Suppressor macrophage treated with lipopolysaccharide for 4 hours (primary cell): ENCODE measurements at regions not wholly inside any gene's neighbourhood (a gene's known extent, or its start where the extent isn't known, plus 50 kb on each side); places are given as distances from the start of the nearest gene placed in this dataset.

Experiments used
- DNase-seq: peaks from one replicate; pipeline ENCODE4 v3.0.0-alpha.2; 2020

- no peak for DNase-seq
These were observed 88.4 kb upstream of the KCNA3 start for GRCh38 chr1:110763149-110763548.

DNA sequence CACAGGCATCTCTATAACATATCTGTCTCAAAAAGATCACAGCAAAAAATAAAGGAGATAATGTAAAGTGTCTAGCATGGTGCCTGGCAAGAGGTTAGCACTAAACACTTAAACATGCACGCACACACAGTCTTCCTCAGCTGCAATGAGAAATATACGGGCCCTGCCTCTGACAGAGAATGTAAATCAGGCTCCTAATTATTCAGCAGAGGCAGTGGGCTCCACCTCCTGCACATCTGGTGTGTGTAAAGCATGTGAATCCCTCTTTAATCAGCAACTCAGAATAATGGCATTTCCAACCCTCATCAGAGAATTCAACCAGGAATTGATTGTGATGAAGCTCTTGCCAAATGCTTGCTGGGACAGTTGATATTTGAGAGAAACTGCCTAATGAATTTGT, 85.6 kb upstream of the KCNA3 start:
- DNase-seq: no peak

DNA sequence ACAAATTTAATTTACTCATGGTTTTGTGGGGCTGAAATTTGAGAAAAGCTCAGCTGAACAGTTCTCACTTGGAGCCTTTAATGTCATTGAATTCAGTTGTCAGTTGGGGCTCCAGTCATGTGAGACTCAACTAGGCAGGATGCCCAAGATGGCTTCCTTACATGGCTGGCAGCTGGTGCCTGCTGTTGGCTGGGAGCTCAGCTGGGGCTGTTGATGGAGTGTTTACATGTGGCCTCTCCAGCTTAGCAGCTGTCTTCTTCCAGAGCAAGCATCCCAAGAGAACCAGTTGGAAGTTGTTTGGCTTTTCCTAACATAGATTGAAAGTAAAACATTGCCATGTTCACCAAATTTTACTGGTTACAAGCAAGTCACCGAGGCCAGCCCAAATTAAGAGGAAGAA, 81.8 kb upstream of the KCNA3 start:
- no peak for DNase-seq

DNA sequence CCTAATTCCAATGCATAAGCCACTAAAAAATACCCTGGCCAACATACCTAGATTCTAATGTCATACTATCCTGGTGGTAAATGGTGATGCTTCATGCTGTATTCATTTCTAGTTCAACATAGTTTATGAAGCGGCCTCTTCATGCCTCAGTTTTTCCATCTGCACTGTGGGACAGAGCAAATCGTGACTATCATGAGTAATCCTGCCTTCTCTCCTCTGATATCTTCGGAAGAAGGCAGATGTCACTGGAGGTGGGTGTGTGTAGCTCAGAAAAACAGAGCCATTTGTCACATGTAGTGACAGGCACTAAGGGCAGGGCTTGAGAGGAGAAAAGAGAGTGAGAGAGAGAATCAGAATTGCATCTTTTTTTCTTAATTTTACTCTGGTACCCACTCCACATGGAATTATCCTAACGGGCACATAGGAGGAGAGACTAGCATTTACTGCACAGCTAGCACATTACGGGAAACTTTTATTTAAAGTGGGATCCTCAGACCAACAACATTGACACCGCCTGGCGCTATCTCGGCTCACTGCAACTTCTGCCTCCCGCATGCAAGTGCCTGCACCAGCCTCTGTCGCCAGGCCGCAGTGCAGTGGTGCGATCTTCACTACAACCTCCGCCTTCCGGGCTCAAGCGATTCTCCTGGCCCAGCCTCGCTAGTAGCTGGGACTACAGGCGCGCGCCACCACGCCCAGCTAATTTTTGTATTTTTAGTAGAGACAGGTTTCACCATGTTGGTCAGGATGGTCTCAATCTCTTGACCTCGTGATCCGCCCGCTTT, 78.4 kb upstream of the KCNA3 start:
- DNase-seq: no peak

GRCh38 chr1:110750562-110750961, 75.8 kb upstream of the KCNA3 start:
- DNase-seq: no peak

DNA sequence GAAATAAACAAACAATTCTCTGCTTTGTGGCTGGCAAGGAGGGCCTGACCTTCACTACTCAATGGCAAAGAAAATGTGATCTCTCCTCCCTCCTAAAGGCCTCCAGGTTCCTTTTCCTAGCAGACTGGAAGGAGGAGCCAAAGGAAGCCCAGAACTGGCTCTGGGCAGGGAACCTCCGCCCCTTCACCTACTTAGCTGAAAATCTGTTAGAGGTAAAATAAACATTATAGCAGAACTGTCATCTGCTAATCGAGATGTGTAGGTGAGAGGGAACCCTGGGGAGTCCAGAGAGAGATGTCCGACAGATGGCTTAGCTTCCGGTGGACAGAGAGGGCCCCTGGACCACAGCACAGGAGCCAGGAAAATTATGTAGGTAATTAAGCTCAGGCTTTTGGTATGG, 75.2 kb upstream of the KCNA3 start:
- no peak for DNase-seq

- DNase-seq: peak; percentile 63
These were observed 72.0 kb upstream of the KCNA3 start for GRCh38 chr1:110746644-110747259.

DNA sequence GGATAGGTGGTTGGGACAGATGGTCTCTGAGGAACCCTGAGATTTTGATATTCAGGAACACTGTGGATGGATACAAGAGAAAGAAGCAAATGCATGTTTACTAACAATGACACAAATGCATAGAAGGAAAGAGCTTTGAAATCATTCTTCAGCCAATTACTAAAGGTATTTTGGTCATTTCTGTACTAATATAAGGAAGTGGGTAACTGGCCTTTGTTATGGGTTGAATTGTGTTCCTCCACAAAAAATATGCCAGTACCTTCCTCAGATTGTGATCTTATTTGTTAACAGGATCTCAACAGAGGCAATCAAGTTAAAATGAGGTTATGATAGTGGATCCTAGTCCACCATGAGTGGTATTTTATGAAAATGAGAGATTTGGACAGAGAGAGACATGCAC, 68.7 kb upstream of the KCNA3 start:
- no peak for DNase-seq

DNA sequence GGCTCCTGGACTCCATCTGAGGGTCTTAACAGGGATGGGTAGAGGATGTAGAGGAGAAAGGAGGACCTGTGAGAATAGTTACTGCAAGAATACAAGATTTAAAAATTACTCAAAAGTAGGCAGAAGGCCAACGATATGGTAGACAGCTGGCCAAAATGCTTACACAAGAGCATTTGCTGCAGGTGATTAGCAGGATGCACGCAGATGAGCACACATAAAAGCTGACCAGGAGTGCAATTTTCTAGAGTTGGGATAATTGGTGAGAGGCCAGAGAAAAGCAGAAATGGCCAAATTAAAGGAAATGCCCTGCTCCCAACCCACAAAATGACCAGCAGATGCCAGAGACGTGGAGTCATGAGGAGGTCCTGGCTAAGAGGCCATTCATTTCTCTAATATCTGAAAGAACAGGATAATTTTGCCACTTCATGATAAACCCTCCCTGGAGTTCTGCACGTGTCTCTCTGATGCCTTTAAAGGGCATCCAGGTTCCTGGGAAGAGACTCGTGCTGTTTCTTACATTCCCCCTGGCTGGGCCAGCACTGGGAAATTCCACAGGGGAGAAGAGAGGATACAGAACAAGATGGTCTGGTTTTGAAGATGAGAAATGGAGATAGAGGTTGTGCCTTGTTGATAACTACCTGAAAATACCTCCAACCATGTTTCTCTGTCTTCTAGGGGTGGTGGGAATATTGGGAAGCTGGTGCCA, 62.3 kb upstream of the KCNA3 start:
- no peak for DNase-seq

GRCh38 chr1:110734133-110734680, 59.5 kb upstream of the KCNA3 start:
- DNase-seq: no peak

GRCh38 chr1:110731529-110731928, 56.8 kb upstream of the KCNA3 start:
- DNase-seq: no peak

- DNase-seq: peak; percentile 32
These were observed 53.8 kb upstream of the KCNA3 start for GRCh38 chr1:110728388-110729001.

- no peak for DNase-seq
These were observed 52.5 kb upstream of the KCNA3 start for GRCh38 chr1:110727246-110727645.

DNA sequence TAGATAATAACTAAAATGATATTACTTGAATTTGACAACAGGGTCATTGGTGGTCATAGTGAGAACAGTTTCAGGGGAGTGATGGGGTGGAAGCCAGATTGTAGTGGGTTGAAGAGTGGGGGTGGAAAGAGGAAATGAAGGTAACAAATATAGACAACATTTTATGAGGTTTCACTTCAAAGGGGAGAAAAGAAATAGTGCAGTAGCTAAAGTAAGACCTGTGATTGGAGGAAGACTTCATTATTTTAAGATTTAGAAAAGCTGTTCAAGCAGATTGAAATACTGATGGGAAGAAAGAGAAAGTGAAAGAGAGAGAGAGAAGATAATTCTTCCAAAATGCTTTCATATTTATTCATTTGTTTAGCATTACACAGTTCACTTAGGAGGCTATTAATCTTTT, 52.0 kb upstream of the KCNA3 start:
- DNase-seq: no peak
